GM11168 (cell line): ENCODE measurements at regions not wholly inside any gene's neighbourhood (a gene's known extent, or its start where the extent isn't known, plus 50 kb on each side); places are given as distances from the start of the nearest gene placed in this dataset.

Experiments used
- in situ Hi-C: fragments of 300-500 bp; cut with MboI; formaldehyde crosslinking; loops from one replicate; pipeline ENCODE4 v1.12.0; 2022; ENCODE audit warnings: low sequenced_read_pairs; ENCODE audit not compliant: unreplicated experiment

DNA sequence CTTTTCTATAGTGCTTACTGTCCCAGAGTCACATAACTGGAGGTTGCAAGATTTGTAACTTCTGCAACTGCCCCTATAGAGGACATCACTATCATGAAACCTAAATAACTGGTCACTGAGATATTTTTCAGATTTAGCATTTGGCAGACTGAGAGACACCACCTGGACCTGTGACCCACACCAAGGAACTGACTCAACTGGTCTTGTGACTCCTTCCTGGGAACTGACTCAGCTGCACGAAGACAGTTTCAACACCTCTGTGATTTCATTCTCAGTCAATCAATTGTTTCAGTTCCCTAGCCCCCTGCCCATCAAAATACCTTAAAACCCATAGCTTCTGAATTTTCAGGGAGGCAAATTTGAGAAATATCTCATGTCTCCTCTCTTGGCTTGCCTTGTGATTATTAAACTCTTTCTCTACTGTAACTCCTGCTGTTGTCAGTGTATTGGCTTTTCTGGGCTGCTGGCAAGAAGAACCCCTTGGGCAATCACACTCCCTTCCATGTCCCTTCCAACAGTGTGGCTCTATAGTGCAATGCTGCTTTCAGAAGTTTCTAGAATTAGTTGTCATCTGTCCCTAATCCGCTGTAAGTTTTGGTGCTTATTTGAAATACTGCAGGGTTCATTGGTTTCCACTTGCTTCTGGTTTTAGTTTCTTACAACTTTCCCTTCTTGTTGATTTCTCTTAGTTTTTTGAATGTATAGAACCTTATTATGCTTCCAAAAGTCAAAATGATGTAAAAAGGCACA lies 127.8 kb upstream of the ADCY1 start:
- in situ Hi-C loops: no loop called here

DNA sequence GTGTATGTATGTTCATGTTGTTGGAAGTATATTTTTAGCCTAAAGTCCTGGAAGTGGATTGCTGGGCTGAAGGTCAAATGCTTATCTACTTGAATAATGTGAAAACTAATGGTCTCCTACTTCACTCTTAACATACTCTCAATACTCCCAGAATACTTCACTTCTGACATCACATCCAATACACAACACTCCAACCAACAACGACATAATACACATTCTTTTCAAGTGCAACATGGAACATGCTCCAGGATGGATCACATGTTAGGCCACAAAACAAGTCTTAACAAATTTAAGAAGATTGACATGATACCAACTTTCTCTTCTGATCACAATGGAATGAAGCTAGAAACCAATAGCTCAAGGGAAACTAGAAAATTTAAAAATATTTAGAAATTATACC lies 126.9 kb upstream of the ADCY1 start:
- in situ Hi-C loops: no loop called here

DNA sequence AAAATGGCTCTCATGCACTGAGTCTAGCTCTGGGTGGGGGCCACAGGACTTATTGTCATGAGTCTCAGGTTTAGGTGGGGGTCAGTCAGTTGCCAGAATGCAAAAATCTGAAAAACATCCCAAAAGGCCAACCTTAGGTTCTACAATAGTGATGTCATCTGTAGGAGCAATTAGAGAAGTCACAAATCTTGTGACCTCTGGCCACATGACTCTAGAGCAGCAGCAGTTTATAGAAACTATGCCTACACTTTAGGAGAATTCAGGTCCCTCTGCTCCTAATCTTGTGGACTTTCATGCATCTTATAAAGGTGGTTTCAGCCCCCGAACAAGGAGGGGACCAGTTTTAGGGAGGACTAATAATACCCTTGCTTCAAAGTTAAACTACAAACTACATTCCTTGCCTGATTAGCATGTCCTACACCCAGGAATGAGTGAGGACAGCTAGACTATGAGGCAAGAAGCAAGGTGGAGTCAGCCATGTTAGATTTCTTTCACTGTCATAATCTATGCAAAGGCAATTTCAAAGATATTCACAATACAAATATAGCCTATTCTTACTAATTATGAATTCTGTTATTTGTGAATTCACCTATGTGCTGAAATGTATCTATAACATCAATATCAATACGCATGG lies 123.5 kb upstream of the ADCY1 start:
- in situ Hi-C loops: no loop called here

DNA sequence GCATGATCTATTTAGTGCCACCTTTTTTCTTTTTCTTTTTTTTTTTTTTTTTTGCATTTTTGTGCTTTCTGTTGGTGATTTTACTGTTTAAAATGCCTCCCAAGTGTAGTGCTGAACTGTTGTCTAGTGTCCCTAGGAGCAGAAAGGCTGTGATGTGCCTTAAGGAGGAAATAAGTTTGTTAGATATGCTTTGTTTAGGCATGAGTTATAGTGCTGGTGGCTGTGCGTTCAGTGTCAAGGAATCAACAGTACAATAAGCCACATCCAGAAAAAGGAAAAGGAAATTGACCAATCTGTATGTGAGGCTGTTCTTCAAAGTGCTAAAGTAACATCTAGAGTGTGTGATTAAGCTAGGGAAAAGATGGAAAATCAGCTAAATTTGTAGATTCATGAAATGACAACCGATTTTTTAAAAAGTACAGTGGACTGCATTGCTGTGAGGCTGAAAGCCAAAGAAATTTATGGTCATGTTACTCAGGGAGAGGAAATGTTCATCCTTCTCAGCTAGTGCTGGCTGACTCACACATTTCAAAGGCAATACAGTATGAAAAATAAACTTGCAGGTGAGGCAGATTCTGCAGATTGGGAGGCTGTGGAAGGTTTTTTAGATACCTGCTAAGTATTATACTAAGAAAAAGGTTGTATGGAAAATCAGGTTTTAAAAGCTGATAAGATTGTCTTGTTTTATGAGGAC lies 122.7 kb upstream of the ADCY1 start:
- in situ Hi-C loops: no loop called here

DNA sequence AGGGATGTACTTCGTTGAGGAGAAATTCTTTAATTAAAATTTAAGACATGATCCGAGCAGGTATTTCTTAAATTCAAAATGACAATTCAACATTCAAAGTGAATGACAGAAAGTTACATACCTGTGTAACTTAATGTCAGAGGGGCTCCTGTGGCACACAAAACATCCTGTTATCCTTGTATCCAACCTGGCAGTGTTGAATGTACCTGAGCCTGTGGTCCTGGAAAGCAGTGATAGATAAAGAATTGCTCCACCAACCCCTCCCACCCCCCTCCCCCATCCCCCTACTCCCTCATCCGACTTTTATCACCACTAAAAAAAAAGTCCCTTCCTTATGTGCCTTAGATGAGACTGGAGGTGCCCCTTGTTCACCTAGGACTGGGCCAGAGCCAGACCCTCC lies 119.4 kb upstream of the ADCY1 start:
- in situ Hi-C loops: no loop called here

DNA sequence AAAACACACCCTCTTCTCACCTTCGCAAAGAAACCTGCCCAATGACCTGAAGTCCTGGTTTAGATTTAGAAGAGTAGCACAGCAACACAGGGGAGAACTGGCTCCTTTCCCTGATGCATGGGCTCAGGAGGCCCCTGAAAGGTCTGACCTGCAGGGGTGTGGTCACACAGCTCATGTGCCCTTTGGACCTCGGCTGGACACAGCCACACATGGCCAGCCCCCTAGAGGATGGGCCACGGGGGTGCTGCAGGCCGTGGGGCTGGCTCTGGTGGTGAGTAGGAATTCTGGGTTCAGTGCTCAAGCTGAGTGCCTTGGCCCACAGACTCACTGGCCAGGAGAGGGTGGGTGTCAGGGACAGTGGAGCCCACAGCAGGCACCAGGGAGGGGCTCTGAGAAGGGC lies 118.5 kb upstream of the ADCY1 start:
- in situ Hi-C loops: no loop called here

DNA sequence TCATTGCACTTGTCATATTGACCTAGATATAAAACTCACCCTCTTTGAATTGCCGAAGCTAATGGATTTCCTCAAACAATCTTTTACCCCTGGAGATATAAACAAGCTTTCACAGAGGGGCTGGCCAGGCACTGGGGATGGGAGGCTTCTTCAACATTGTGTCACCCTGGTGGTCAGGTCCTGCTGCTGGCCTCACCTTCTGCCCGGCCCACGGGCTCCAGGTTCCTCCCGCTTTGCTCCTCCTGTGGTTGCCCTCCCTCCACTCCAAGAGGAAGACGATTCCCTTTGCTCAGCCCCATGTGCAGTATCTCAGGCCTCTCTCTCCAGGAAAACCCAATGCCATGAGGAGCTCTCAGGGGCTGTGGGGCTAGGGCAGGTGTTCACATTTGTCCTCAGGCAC lies 118.1 kb upstream of the ADCY1 start:
- in situ Hi-C loops: no loop called here

DNA sequence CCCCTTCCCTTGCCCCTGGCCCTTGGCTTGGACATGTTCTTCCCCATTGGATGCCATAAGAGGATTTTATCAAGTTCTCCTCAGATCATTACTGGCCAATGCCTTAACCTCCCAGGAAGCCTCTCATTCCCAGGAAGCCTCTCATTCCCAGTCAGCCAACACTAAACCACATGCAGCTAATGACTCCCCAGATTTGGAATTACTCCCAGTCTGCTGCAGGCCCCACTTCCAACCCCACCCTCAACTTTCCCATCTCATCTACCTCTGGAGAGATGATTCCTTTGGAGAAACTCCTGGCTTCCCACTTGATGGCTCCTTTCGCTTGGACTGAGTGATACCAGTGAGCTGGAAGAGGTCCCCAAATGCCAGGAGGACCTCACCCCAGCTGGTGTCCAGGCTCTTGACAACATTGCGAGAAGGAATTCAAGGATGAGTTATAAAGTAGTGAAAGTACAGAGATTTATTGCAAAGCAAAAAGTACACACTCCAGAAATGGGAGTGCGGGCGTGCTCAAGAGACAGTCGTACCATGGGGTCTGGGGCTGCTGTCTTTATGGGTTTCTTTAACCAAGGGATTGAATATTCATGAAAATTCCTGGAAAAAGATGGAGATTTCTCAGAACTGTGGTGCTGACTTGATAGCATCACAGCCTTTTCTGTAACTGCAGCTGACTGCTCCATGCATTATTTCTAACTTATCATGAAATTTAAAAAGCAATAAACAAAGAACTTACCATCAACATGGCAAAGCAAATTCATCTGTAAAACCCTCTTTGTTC lies 117.2 kb upstream of the ADCY1 start:
- in situ Hi-C loops: no loop called here

DNA sequence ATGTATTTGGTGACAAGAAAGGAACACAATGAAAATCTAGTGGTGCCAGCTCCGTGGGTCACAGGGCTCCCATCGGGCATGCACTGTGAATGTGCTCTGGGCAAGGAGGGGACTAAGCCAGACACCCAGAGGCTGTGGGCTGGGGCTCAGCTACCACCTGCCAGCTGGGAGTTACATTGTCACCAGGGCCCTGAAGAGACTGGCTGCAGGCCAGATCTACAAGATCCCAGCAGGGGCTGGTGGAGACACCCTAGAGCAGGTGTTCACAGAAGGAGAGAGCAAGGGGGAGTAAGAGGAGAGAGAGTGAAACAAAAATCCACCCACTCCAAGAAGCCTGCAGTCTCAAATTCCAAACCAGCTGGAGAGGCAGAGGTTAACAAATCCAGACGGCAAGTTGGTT lies 116.6 kb upstream of the ADCY1 start:
- in situ Hi-C loops: no loop called here

DNA sequence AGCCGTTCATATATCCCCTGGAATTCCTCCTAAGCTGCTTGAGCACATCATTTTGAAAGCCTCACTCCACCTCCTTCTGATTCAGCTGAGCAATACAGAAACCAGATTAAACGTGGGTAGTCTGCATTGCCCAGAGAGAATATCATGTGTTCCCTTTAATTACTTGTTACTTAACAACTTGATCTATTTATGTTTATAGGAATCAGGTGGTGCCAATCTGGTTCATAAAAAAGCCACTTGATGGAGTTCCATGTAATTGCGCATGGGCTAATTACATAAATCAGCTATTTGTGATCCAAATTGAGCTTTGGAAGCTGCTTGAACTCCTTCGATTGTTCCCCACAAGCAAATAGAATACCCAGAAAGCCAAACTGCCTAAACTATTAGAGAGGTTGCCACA lies 114.7 kb upstream of the ADCY1 start:
- in situ Hi-C loops: no loop called here

DNA sequence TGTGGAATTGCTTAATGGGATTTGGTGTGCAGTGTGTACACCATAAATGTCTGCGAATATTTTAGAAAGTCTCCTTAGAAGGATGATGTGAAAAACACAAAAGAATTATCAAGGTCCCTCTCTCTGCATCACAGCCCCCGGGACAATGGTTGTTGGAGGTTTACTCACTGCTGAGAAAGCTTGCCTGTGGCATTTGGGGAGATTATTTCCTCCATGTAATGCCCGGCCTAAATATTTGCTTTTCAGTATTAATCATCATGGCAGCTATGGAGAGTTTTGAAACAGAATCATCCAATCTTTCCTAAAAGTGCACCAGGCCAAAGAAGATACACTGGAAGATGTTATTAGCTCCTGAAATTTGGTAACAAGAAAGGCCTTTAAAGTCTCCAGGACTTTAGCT lies 113.8 kb upstream of the ADCY1 start:
- in situ Hi-C loops: no loop called here

DNA sequence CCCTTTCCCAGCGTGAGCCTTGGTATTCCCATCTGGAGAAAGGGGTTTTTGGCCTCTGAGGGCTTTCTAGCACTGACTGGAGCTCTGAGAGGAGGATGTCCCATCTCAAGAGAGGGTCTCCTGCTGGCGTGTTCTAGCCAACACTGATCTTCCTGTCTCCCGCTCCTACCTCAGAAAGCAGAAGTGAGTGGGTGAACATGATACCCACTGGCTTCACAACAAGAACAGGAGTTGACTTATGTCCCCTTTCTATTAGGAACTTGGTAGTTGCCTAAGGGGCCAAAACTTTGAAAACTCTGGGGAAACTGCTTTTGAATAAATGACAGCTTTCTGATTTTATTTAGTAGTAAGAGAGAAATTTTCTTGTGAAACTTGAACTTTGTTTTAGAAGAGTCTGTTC lies 113.1 kb upstream of the ADCY1 start:
- in situ Hi-C loops: no loop called here

DNA sequence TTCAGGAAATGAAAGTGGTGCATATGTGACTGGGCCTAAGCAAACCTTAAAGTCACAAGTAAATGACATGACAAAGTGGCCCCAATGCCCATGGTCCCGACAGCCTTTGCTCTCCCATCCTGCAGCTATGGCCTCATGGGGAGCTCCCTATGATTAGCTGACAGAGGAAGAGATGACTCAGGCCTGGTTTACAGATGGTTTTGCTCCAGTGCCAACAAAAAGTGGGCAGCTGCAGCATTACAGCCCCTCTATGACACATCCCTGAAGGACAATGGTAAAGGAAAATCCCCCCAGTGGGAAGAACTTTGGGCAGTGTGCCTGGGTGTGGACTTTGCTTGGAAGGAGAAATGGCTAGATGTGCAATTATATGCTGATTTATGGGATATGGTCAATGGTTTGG lies 105.1 kb upstream of the ADCY1 start:
- in situ Hi-C loops: no loop called here

DNA sequence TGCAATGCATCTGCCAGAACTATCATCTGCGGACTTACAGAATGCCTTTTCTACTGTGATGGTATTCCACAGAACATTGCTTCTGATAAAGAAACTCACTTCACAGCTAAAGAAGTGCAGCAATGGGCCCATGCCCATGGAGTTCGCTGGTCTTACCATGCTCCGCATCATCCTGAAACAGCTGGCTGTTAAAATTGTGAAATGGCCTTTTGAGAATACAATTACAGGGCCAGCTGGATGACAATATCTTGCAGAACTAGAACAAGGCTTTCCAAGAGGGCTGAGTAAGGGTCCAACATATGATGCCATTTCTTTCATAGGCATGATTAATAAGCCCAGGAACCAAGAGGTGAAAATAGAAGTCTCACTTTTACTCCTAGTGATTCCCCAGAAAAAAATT lies 104.1 kb upstream of the ADCY1 start:
- in situ Hi-C loops: no loop called here

DNA sequence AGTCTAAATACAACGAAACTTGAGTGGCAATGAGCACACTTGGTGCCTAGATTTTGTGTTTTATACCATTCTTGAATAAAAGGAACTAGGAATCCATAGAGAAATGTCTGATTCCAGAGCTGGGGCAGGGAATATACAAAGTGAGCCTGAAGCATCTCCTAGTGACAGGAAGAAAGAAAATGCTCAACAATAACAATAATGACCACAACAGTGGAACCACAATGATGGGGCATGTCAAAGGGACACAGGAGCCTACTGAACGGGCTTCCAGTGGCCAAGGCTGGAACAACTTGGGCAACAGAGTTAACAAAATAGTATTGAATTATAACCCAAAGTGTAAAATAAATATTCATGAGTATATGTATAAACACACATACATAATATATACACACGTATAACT lies 94.4 kb upstream of the ADCY1 start:
- in situ Hi-C loops: no loop called here

DNA sequence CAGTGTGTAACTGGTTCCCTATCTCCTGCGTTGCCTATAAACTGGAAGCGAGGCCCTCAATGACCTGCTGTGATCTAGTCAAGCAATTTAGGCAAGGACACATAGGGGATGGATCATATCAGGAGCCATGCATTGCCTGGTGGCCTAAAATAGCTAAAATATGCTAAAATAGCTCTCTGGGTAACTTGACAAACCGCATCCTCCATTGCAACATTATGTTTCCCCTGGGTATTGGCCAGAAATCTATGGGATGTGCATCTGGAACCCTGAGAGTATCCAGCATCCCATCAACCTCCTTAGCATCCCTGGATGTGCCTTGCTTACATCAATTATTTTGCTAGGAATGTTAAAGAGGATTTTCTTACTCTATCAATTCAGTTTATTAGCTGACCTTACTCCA lies 91.7 kb upstream of the ADCY1 start:
- in situ Hi-C loops: no loop called here

DNA sequence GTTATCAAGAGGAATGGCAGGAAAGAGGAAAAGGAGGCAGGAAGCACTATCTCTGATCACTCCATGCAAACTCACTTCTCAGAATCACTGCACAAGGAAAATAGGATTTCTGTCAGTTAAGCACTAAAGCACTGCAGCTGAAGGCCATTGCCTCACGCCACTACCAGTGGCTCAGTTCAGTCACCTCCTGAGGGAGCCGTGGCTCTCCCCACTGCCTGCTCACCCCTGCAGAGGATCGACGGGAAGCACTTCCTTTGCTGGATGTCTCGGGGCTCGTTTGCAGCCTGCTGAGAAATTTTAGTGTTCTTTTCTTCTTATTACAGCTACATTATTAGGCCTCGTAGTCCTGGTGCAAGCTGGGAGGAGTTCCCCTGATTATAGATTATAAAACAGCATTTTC lies 90.1 kb upstream of the ADCY1 start:
- in situ Hi-C loops: no loop called here

DNA sequence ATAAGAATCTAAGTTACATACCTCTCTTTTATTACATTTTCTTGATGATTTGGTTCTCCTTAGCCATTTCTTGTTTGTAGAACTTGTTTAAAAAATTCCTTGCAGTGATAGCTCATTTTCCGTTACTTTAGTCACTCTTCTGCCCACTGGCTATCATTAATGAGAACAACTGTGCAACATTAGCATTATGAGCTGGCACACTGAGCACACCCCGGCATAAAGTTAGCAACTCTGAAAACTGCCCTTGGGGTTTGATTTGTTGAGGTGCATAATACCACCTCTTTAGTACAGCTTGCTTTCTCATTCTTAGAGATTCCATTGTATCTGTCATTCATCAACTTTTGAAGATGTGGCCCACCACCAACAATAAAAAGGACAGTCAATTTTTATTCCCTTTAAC lies 87.6 kb upstream of the ADCY1 start:
- in situ Hi-C loops: no loop called here

DNA sequence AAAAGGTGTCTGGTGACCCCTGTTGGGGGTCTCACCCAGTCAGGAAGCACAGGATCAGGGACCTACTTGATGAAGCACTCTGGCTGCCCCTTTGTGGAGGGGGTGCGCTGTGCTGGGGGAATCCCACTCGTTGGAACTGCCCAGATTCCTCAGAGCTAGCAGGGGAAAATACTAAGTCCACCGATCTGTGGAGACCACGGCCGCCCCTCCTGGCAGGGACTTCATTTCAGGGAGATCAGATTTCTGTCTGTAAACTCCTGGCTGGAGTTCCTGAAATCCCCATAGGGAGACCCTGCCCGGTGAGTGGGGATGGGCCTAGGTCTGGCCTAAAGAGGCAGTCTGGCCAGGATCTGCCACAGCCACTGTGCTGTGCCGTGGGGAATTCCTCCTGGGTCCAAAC lies 79.3 kb upstream of the ADCY1 start:
- in situ Hi-C loops: no loop called here

DNA sequence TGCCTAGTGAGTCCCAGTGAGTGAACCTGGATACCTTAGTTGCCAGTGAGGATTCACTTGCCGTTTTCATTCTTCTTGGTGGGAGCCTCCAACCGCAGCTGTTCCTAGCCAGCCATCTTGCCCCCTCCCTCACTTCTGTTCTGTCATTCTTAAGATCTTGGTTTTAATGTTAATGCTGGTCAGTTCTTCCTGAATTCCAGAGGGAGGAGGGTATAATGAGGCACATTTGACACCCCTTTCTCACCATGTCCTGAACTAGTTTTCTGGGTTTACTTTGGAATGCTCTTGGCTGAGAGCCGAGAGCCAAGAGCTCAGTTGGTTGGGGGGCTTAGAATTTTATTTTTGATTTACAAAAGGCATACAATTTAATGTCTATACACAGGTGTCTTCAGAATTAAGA lies 78.5 kb upstream of the ADCY1 start:
- in situ Hi-C loops: no loop called here

DNA sequence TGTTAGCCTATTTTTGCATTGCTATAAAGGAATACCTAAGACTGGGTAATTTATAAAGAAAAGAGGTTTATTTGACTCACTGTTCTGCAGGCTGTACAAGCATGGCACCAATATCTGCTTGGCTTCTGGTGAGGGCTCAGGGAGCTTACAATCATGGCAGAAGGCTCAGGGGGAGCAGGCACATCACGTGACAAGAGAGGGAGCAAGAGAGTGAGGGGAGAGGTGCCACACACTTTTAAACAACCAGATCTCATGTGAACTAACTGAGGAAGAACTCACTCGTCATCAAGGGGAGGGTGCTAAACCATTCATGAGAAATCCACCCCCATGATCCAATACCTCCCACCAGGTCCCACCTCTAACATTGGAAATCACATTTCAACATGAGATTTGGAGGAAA lies 73.9 kb upstream of the ADCY1 start:
- in situ Hi-C loops: no loop called here
